Neural progenitor cell (in vitro differentiated cells): ENCODE measurements at regions not wholly inside any gene's neighbourhood (a gene's known extent, or its start where the extent isn't known, plus 50 kb on each side); places are given as distances from the start of the nearest gene placed in this dataset.
A peak's percentile ranks its signal among the peaks of the same experiment; 100 is the strongest.

Experiments used
- DNase-seq: peaks from one replicate; pipeline ENCODE4 v3.0.0-alpha.2; 2016; ENCODE audit warnings: low spot score
- H2AFZ ChIP-seq: fragments of 200-600 bp; sonication (generic); replicated peaks from 2 replicates; pipeline ENCODE4 v1.6.1; 2016; ENCODE audit warnings: antibody characterized with exemption
- H3F3A ChIP-seq: fragments of 200-600 bp; sonication (generic); 2 replicates; pipeline ENCODE4 v1.6.1; 2016; ENCODE audit warnings: antibody characterized with exemption, low read depth
- H3K27ac ChIP-seq: fragments of 200-600 bp; sonication (generic); 2 replicates; pipeline ENCODE4 v1.5.1; 2016; ENCODE audit warnings: mild to moderate bottlenecking
- H3K27me3 ChIP-seq: fragments of 200-600 bp; sonication (generic); 2 replicates; pipeline ENCODE4 v1.6.1; 2016; ENCODE audit warnings: mild to moderate bottlenecking, moderate library complexity
- H3K36me3 ChIP-seq: fragments of 200-600 bp; sonication (generic); 2 replicates; pipeline ENCODE4 v1.5.1; 2016
- H3K4me1 ChIP-seq: fragments of 200-600 bp; sonication (generic); 2 replicates; pipeline ENCODE4 v1.6.1; 2016; ENCODE audit warnings: mixed run types
- H3K4me2 ChIP-seq: fragments of 200-600 bp; sonication (generic); 2 replicates; pipeline ENCODE4 v1.6.1; 2016
- H3K4me3 ChIP-seq: fragments of 200-600 bp; sonication (generic); 2 replicates; pipeline ENCODE4 v1.5.1; 2016
- H3K79me2 ChIP-seq: fragments of 200-600 bp; sonication (generic); 2 replicates; pipeline ENCODE4 v1.6.1; 2016; ENCODE audit warnings: low read depth
- H3K9ac ChIP-seq: fragments of 200-600 bp; sonication (generic); 2 replicates; pipeline ENCODE4 v1.6.1; 2016
- H3K9me3 ChIP-seq: fragments of 200-600 bp; sonication (generic); 2 replicates; pipeline ENCODE4 v1.5.1; 2016; ENCODE audit warnings: low read depth
- H4K20me1 ChIP-seq: fragments of 200-600 bp; sonication (generic); 2 replicates; pipeline ENCODE4 v1.6.1; 2016; ENCODE audit warnings: low read depth
- H3K27ac Mint-ChIP-seq: 3 replicates; pipeline ENCODE4 v1.8.0; 2021; ENCODE audit warnings: mixed read lengths
- H3K27me3 Mint-ChIP-seq: 2 replicates; pipeline ENCODE4 v1.8.0; 2022; ENCODE audit warnings: low read depth, mild to moderate bottlenecking, inconsistent platforms, moderate library complexity, mixed read lengths; ENCODE audit not compliant: insufficient read depth
- H3K36me3 Mint-ChIP-seq: 3 replicates; pipeline ENCODE4 v1.8.0; 2021; ENCODE audit warnings: mixed read lengths
- H3K4me1 Mint-ChIP-seq: 3 replicates; pipeline ENCODE4 v1.8.0; 2021; ENCODE audit warnings: mixed read lengths
- H3K4me3 Mint-ChIP-seq: 3 replicates; pipeline ENCODE4 v1.8.0; 2021; ENCODE audit warnings: mild to moderate bottlenecking, moderate library complexity, mixed read lengths
- H3K9me3 Mint-ChIP-seq: 3 replicates; pipeline ENCODE4 v1.8.0; 2020; ENCODE audit warnings: mixed read lengths
- EZH2 ChIP-seq: fragments of 200-600 bp; sonication (generic); IDR thresholded peaks from 2 replicates; pipeline ENCODE4 v1.6.1; 2017; ENCODE audit warnings: antibody characterized with exemption, mild to moderate bottlenecking, moderate library complexity
- EZH2phosphoT487 ChIP-seq: fragments of 200-600 bp; sonication (generic); IDR thresholded peaks from 2 replicates; pipeline ENCODE4 v1.6.1; 2017; ENCODE audit warnings: antibody characterized with exemption
- TF ChIP-seq, protein P1 (sequence below): fragments of 200-600 bp; sonication (generic); IDR thresholded peaks from 2 replicates; pipeline ENCODE4 v1.5.1; 2017; ENCODE audit warnings: antibody characterized with exemption, mild to moderate bottlenecking

DNA sequence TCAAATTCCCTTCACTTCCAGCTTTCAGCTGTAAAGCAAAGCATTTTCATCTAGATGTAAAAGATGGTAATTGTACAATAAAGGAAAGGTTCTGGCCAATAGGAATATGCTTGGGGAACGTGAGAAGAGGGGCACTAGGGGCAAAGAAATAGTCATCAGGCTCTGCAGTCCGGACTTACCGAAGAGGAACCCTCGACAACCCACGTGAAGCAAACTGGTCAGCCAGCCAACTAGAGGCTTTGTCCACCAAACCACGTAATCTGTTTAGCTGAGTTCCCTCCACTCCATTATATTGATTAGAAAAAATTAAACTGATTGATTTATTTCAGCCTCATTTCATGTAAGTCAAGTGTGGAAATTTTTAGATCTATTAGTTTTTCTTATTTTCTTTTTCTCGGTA, 300.4 kb upstream of the FANCL start:
- Histone ChIP-seq H3F3A (peaks cover 21% of the 10 kb centered on the region), H3K4me1 (peaks cover 60% of the 10 kb centered on the region), H3K27me3 (no peaks in the 10 kb centered on the region), H2AFZ (peak overlapping the region; percentile 47), H3K4me3 (peak overlapping the region; percentile 47), H4K20me1 (no peaks in the 10 kb centered on the region), H3K36me3 (no peaks in the 10 kb centered on the region), H3K27ac (peak overlapping the region; percentile 91), H3K9me3 (no peaks in the 10 kb centered on the region), H3K9ac (no peak overlapping the region), H3K79me2 (no peaks in the 10 kb centered on the region), H3K4me2 (peak overlapping the region; percentile 98)
- Mint-ChIP-seq H3K9me3 (no peaks in the 10 kb centered on the region), H3K27me3 (no peaks in the 10 kb centered on the region), H3K4me3 (peak overlapping the region; percentile 64), H3K27ac (no peak overlapping the region), H3K36me3 (no peaks in the 10 kb centered on the region), H3K4me1 (peaks cover 34% of the 10 kb centered on the region)
- peak; percentile 45 for DNase-seq
- TF ChIP-seq EZH2phosphoT487 (no peak), EZH2 (no peak)
- TF ChIP-seq, protein P1, sequence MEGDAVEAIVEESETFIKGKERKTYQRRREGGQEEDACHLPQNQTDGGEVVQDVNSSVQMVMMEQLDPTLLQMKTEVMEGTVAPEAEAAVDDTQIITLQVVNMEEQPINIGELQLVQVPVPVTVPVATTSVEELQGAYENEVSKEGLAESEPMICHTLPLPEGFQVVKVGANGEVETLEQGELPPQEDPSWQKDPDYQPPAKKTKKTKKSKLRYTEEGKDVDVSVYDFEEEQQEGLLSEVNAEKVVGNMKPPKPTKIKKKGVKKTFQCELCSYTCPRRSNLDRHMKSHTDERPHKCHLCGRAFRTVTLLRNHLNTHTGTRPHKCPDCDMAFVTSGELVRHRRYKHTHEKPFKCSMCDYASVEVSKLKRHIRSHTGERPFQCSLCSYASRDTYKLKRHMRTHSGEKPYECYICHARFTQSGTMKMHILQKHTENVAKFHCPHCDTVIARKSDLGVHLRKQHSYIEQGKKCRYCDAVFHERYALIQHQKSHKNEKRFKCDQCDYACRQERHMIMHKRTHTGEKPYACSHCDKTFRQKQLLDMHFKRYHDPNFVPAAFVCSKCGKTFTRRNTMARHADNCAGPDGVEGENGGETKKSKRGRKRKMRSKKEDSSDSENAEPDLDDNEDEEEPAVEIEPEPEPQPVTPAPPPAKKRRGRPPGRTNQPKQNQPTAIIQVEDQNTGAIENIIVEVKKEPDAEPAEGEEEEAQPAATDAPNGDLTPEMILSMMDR: no peak

DNA sequence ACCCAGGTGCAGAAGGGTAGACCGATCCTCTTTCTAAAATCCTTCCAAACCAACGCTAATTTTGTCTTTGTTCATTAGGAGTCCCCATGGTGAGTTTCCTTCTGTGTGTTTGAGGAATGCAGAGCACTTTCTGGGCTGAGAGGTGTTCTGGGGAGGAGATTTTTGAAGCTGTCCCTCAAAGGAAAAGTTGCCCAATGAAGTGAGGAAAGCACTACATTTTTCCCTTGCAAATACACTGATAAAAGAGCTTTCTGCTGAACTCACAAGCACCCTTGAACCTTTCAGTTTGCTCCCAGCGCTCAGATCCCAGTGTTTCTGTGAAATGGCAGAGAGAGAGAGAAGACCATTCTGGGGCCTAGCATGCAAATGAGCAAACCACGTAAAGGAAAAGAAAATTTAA, 299.6 kb upstream of the FANCL start:
- no peaks in the 10 kb centered on the region for H3K9me3 Mint-ChIP-seq
- peak overlapping the region; percentile 47 for H3K4me3 ChIP-seq
- no peaks in the 10 kb centered on the region for H3K9me3 ChIP-seq
- peak overlapping the region; percentile 91 for H3K27ac ChIP-seq
- no peaks in the 10 kb centered on the region for H3K27me3 Mint-ChIP-seq
- H3K36me3 Mint-ChIP-seq: no peaks in the 10 kb centered on the region
- peak; percentile 50 for DNase-seq
- no peak overlapping the region for H3K9ac ChIP-seq
- H3K27ac Mint-ChIP-seq: peak overlapping the region; percentile 88
- peak overlapping the region; percentile 80 for H2AFZ ChIP-seq
- TF ChIP-seq EZH2: no peak
- TF ChIP-seq, protein P1: no peak
- no peak for TF ChIP-seq EZH2phosphoT487
- peaks cover 67% of the 10 kb centered on the region for H3K4me1 ChIP-seq
- H3K36me3 ChIP-seq: no peaks in the 10 kb centered on the region
- H3K4me2 ChIP-seq: peak overlapping the region; percentile 98
- H3K79me2 ChIP-seq: no peaks in the 10 kb centered on the region
- peaks cover 26% of the 10 kb centered on the region for H3F3A ChIP-seq
- peaks cover 42% of the 10 kb centered on the region for H3K4me1 Mint-ChIP-seq
- H3K27me3 ChIP-seq: no peaks in the 10 kb centered on the region
- peak overlapping the region; percentile 64 for H3K4me3 Mint-ChIP-seq
- H4K20me1 ChIP-seq: no peaks in the 10 kb centered on the region

DNA sequence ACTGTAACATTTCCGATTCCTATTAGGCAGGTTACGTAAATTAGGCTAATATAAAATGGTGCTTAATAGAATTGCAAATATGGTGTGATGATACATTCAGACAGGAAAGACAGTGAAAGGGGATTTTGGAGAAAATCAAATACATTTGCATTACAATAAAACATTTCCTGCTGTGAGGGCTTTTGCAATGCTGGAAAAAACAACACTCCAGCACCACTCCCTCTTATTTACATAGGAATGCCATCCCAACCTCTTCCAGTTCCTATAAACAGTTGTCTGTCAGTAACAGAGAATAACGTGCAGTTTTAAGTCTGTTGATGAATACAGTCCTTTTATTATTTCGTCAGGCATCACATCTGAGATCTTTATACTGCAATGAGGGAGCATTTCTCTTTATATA, 298.8 kb upstream of the FANCL start:
- Histone ChIP-seq H3K27ac (peak overlapping the region; percentile 91), H3K9me3 (no peaks in the 10 kb centered on the region), H4K20me1 (no peaks in the 10 kb centered on the region), H3K4me3 (peak overlapping the region; percentile 47), H3K4me2 (peak overlapping the region; percentile 98), H2AFZ (no peak overlapping the region), H3K79me2 (no peaks in the 10 kb centered on the region), H3K9ac (no peak overlapping the region), H3F3A (peaks cover 27% of the 10 kb centered on the region), H3K27me3 (no peaks in the 10 kb centered on the region), H3K36me3 (no peaks in the 10 kb centered on the region), H3K4me1 (peaks cover 73% of the 10 kb centered on the region)
- peaks cover 47% of the 10 kb centered on the region for H3K4me1 Mint-ChIP-seq
- no peaks in the 10 kb centered on the region for H3K9me3 Mint-ChIP-seq
- no peak for TF ChIP-seq EZH2phosphoT487
- no peak for TF ChIP-seq EZH2
- TF ChIP-seq, protein P1: no peak
- peak overlapping the region; percentile 64 for H3K4me3 Mint-ChIP-seq
- peak overlapping the region; percentile 88 for H3K27ac Mint-ChIP-seq
- H3K36me3 Mint-ChIP-seq: no peaks in the 10 kb centered on the region
- H3K27me3 Mint-ChIP-seq: no peaks in the 10 kb centered on the region
- DNase-seq: peak; percentile 86
